DND-41 (cell line): ENCODE measurements at regions not wholly inside any gene's neighbourhood (a gene's known extent, or its start where the extent isn't known, plus 50 kb on each side); places are given as distances from the start of the nearest gene placed in this dataset.

Experiments used
- ATAC-seq: fragments of 200-7000 bp; cut with Tn5 transposase; 3 replicates; pipeline ENCODE4 v1.9.1; 2021; ENCODE audit warnings: low read depth; ENCODE audit not compliant: insufficient read depth
- DNase-seq: peaks from one replicate; pipeline ENCODE4 v3.0.0-alpha.2; 2020
- H2AFZ ChIP-seq: 2 replicates; pipeline ENCODE4 v1.6.0; 2012; ENCODE audit warnings: low read depth, low read length
- H3K27ac ChIP-seq: 2 replicates; pipeline ENCODE4 v1.5.1; 2012; ENCODE audit warnings: low read length, inconsistent platforms
- H3K27me3 ChIP-seq: fragments of 200-600 bp; sonication (generic); 2 replicates; pipeline ENCODE4 v1.6.0; 2012; ENCODE audit warnings: low read length, mild to moderate bottlenecking, inconsistent platforms; ENCODE audit not compliant: insufficient read depth, poor library complexity
- H3K36me3 ChIP-seq: 2 replicates; pipeline ENCODE4 v1.5.1; 2012; ENCODE audit warnings: low read length, inconsistent platforms; ENCODE audit not compliant: insufficient read depth
- H3K4me1 ChIP-seq: 2 replicates; pipeline ENCODE4 v1.5.1; 2012; ENCODE audit warnings: mild to moderate bottlenecking, low read length; ENCODE audit not compliant: insufficient read depth
- H3K4me2 ChIP-seq: 2 replicates; pipeline ENCODE4 v1.6.0; 2012; ENCODE audit warnings: mild to moderate bottlenecking, moderate library complexity, low read length, inconsistent platforms; ENCODE audit not compliant: insufficient read depth
- H3K4me3 ChIP-seq, 2 experiments: fragments of 200-600 bp in 1 of 2; shearing (Covaris generic) in 1 of 2; 2 replicates each; pipeline ENCODE4 v1.5.1; 2012 to 2016; ENCODE audit warnings: inconsistent platforms in 2 of 2, low read length in 2 of 2, mild to moderate bottlenecking in 2 of 2, low read depth in 1 of 2, moderate library complexity in 1 of 2
- H3K79me2 ChIP-seq: 2 replicates; pipeline ENCODE4 v1.6.0; 2012; ENCODE audit warnings: low read length, inconsistent platforms; ENCODE audit not compliant: insufficient read depth
- H3K9ac ChIP-seq: 2 replicates; pipeline ENCODE4 v1.6.0; 2012; ENCODE audit warnings: low read depth, mild to moderate bottlenecking, inconsistent platforms, low read length, moderate library complexity
- H3K9me3 ChIP-seq: 2 replicates; pipeline ENCODE4 v1.5.1; 2012; ENCODE audit warnings: low read length, moderate library complexity, mild to moderate bottlenecking, inconsistent platforms; ENCODE audit not compliant: insufficient read depth, severe bottlenecking
- H4K20me1 ChIP-seq: 2 replicates; pipeline ENCODE4 v1.6.0; 2012; ENCODE audit warnings: low read length; ENCODE audit not compliant: insufficient read depth
- EZH2 ChIP-seq: IDR thresholded peaks from 3 replicates; pipeline ENCODE4 v1.6.1; 2012; ENCODE audit warnings: borderline replicate concordance, low read depth, mild to moderate bottlenecking, moderate library complexity, low read length, inconsistent platforms; ENCODE audit not compliant: severe bottlenecking
- TF ChIP-seq, protein P1 (sequence below): IDR thresholded peaks from 2 replicates; pipeline ENCODE4 v1.5.1; 2012; ENCODE audit warnings: borderline replicate concordance, low read length, moderate library complexity, mild to moderate bottlenecking; ENCODE audit not compliant: poor library complexity, severe bottlenecking; ENCODE audit errors: extremely low read depth

DNA sequence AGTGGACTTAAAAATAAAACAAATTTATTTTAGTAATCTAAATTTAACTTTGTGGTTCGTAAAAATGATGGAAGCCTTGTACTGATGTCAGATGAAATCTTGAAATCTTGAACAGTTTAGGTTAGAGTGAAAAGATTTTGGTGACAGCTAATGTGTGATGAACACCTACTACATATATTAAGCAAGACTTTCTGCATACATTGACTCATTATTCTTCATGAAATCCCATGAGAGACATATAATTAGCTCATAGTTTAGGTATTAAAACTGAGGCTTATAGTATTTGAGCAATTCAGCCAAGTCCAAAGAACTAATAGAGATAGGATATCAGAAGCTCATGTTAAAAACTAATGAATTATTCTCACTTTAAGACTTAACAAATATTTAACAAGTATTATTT is 66.9 kb upstream of the PCDH7 start:
- no peaks in the 10 kb centered on the region for H3K27me3 ChIP-seq
- no peak overlapping the region for H2AFZ ChIP-seq
- no peak overlapping the region for H3K9ac ChIP-seq
- no peaks in the 10 kb centered on the region for H4K20me1 ChIP-seq
- H3K4me2 ChIP-seq: no peak overlapping the region
- no peaks in the 10 kb centered on the region for H3K36me3 ChIP-seq
- no peak for DNase-seq
- H3K27ac ChIP-seq: no peak overlapping the region
- no peaks in the 10 kb centered on the region for H3K9me3 ChIP-seq
- H3K79me2 ChIP-seq: no peaks in the 10 kb centered on the region
- no peaks in the 10 kb centered on the region for H3K4me1 ChIP-seq
- no peak for TF ChIP-seq EZH2
- TF ChIP-seq, protein P1, sequence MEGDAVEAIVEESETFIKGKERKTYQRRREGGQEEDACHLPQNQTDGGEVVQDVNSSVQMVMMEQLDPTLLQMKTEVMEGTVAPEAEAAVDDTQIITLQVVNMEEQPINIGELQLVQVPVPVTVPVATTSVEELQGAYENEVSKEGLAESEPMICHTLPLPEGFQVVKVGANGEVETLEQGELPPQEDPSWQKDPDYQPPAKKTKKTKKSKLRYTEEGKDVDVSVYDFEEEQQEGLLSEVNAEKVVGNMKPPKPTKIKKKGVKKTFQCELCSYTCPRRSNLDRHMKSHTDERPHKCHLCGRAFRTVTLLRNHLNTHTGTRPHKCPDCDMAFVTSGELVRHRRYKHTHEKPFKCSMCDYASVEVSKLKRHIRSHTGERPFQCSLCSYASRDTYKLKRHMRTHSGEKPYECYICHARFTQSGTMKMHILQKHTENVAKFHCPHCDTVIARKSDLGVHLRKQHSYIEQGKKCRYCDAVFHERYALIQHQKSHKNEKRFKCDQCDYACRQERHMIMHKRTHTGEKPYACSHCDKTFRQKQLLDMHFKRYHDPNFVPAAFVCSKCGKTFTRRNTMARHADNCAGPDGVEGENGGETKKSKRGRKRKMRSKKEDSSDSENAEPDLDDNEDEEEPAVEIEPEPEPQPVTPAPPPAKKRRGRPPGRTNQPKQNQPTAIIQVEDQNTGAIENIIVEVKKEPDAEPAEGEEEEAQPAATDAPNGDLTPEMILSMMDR: no peak
- no peak overlapping the region for H3K4me3 ChIP-seq
- no peak for ATAC-seq

DNA sequence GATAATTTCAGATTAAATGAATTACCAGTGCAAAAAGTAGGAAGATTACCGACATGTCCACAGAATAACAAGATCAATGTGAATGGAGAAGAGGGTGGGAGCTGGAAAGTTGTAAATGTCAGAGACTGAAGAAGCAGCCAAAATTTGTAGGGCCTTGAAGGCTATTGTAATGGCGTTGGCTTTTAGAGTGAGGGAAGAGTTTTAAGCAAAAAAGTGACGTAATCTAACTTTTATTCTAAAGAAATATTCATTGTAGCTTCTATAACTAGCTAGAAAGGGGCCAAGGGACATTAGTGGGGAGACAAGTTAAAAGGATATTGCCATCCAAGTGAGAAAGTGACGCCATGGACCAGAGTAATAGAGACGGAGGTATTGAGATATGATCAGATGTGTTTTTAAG is 63.3 kb upstream of the PCDH7 start:
- Histone ChIP-seq H3K27ac (no peak overlapping the region), H3K36me3 (no peaks in the 10 kb centered on the region), H3K9ac (no peak overlapping the region), H4K20me1 (no peaks in the 10 kb centered on the region), H3K79me2 (no peaks in the 10 kb centered on the region), H3K4me1 (no peaks in the 10 kb centered on the region), H3K4me2 (no peak overlapping the region), H3K9me3 (no peaks in the 10 kb centered on the region), H3K4me3 (no peak overlapping the region), H3K27me3 (no peaks in the 10 kb centered on the region), H2AFZ (no peak overlapping the region)
- TF ChIP-seq, protein P1: no peak
- TF ChIP-seq EZH2: no peak
- DNase-seq (no peak), ATAC-seq (no peak)

GRCh38 chr4:30667919-30668318 is 52.2 kb upstream of the PCDH7 start:
- no peak for ATAC-seq
- no peaks in the 10 kb centered on the region for H3K36me3 ChIP-seq
- no peak overlapping the region for H3K4me2 ChIP-seq
- TF ChIP-seq, protein P1: no peak
- no peak for TF ChIP-seq EZH2
- H3K9ac ChIP-seq: no peak overlapping the region
- no peak overlapping the region for H3K4me3 ChIP-seq
- no peak overlapping the region for H3K27ac ChIP-seq
- H3K4me1 ChIP-seq: no peaks in the 10 kb centered on the region
- H2AFZ ChIP-seq: no peak overlapping the region
- DNase-seq: no peak
- H3K9me3 ChIP-seq: no peaks in the 10 kb centered on the region
- no peaks in the 10 kb centered on the region for H3K79me2 ChIP-seq
- H4K20me1 ChIP-seq: no peaks in the 10 kb centered on the region
- H3K27me3 ChIP-seq: no peaks in the 10 kb centered on the region

DNA sequence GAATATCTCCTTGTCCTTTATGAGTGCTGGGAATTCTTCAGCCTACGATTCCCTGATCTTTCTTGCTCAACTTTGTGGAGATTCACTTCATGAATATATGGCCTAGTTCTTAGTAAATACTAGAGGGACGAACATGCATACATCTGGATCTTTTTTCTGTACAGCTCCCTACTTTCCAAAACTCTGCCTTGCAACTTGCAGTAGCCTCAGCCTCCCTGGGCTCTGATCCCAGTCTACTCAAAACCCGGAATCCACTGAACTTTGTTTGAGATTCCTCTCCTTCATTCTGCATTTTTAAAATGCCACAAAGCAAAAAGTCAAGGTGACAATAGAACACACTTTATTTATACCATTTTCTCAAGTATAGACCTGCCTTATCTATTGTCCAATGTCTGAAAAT is 50.0 kb upstream of the PCDH7 start:
- Histone ChIP-seq H3K4me3 (no peak overlapping the region), H3K27me3 (no peaks in the 10 kb centered on the region), H3K9me3 (no peaks in the 10 kb centered on the region), H3K79me2 (no peaks in the 10 kb centered on the region), H3K36me3 (no peaks in the 10 kb centered on the region), H2AFZ (no peak overlapping the region), H3K4me2 (no peak overlapping the region), H3K27ac (no peak overlapping the region), H3K4me1 (no peaks in the 10 kb centered on the region), H3K9ac (no peak overlapping the region), H4K20me1 (no peaks in the 10 kb centered on the region)
- DNase-seq: no peak
- TF ChIP-seq, protein P1: no peak
- no peak for TF ChIP-seq EZH2
- ATAC-seq: no peak
